GM23248 (cell line): ENCODE measurements at regions not wholly inside any gene's neighbourhood (a gene's known extent, or its start where the extent isn't known, plus 50 kb on each side); places are given as distances from the start of the nearest gene placed in this dataset.

Source experiments
- DNase-seq: peaks from one replicate; pipeline ENCODE4 v3.0.0-alpha.2; 2015
- H2AFZ ChIP-seq: fragments of 200-600 bp; sonication (generic); 2 replicates; pipeline ENCODE4 v1.6.1; 2016; ENCODE audit warnings: antibody characterized with exemption
- H3F3A ChIP-seq: fragments of 200-600 bp; sonication (generic); 2 replicates; pipeline ENCODE4 v1.6.1; 2016; ENCODE audit warnings: mild to moderate bottlenecking, antibody characterized with exemption, mixed run types; ENCODE audit not compliant: insufficient read depth
- H3K27ac ChIP-seq: fragments of 200-600 bp; sonication (generic); 2 replicates; pipeline ENCODE4 v1.5.1; 2016; ENCODE audit warnings: mild to moderate bottlenecking
- H3K27me3 ChIP-seq: fragments of 200-600 bp; sonication (generic); replicated peaks from 2 replicates; pipeline ENCODE4 v1.6.1; 2016; ENCODE audit warnings: mild to moderate bottlenecking; ENCODE audit not compliant: insufficient read depth
- H3K36me3 ChIP-seq: fragments of 200-600 bp; sonication (generic); 2 replicates; pipeline ENCODE4 v1.6.1; 2016; ENCODE audit warnings: low read depth, mild to moderate bottlenecking
- H3K4me1 ChIP-seq: fragments of 200-600 bp; sonication (generic); 2 replicates; pipeline ENCODE4 v1.6.1; 2016; ENCODE audit warnings: mild to moderate bottlenecking; ENCODE audit not compliant: insufficient read depth
- H3K4me2 ChIP-seq: fragments of 200-600 bp; sonication (generic); one replicate; pipeline ENCODE4 v1.6.1; 2016; ENCODE audit warnings: mild to moderate bottlenecking; ENCODE audit not compliant: unreplicated experiment
- H3K4me3 ChIP-seq: fragments of 200-600 bp; sonication (generic); 2 replicates; pipeline ENCODE4 v1.5.1; 2016; ENCODE audit warnings: mild to moderate bottlenecking
- H3K79me2 ChIP-seq: fragments of 200-600 bp; sonication (generic); 2 replicates; pipeline ENCODE4 v1.6.1; 2016; ENCODE audit warnings: mild to moderate bottlenecking; ENCODE audit not compliant: insufficient read depth
- H3K9ac ChIP-seq: fragments of 200-600 bp; sonication (generic); 2 replicates; pipeline ENCODE4 v1.6.1; 2016; ENCODE audit warnings: mild to moderate bottlenecking
- H3K9me2 ChIP-seq: fragments of 200-600 bp; sonication (generic); 2 replicates; pipeline ENCODE4 v1.6.1; 2016; ENCODE audit warnings: mixed run types, mild to moderate bottlenecking, moderate library complexity; ENCODE audit not compliant: insufficient read depth
- H3K9me3 ChIP-seq: fragments of 200-600 bp; sonication (generic); one replicate; pipeline ENCODE4 v1.6.1; 2017; ENCODE audit warnings: low read depth
- H4K20me1 ChIP-seq: fragments of 200-600 bp; sonication (generic); 2 replicates; pipeline ENCODE4 v1.6.0; 2016; ENCODE audit not compliant: insufficient read depth
- EZH2 ChIP-seq: fragments of 200-600 bp; sonication (generic); IDR thresholded peaks from 2 replicates; pipeline ENCODE4 v1.6.1; 2018; ENCODE audit warnings: antibody characterized with exemption, mild to moderate bottlenecking; ENCODE audit not compliant: insufficient read depth, poor library complexity, severe bottlenecking
- EZH2phosphoT487 ChIP-seq: fragments of 200-600 bp; sonication (generic); IDR thresholded peaks from 2 replicates; pipeline ENCODE4 v1.6.1; 2018; ENCODE audit warnings: antibody characterized with exemption, moderate library complexity, mild to moderate bottlenecking, low read depth; ENCODE audit not compliant: insufficient read depth
- WGBS, 2 experiments: methylation state at CpG; one replicate each; pipeline ENCODE4 v1.1.6; 2015 to 2017; ENCODE audit warnings: low lambda C conversion rate in 2 of 2, low coverage in 1 of 2; ENCODE audit errors: missing lambda C conversion rate in 2 of 2; 5-methylcytosine and 5-hydroxymethylcytosine counted together
- in situ Hi-C: fragments of 300-500 bp; cut with MboI; formaldehyde crosslinking; loops from 2 replicates; pipeline ENCODE4 v1.15.0; 2020

DNA sequence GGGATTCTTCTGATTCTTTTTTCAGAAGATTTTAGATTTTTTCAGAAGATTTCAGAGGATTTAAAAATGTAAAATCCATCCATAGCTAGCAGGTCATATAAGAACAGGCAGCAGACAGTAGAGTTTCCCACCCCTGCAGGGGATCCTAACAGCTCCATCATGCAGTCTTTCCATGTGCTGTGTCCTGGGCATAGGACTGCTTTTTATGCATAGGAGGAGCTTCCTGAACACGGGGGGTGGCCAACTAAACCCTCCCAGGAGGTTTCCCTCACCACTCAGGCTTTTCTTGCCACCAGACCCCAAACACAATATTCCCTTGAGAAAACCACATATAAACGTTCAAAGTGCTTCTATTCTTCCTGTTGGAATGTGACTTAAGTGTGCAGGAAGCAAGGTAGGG is 90.1 kb upstream of the TNR start:
- Histone ChIP-seq H3K27ac (no peak overlapping the region), H3K79me2 (no peaks in the 10 kb centered on the region), H3K9ac (no peak overlapping the region), H3K36me3 (no peaks in the 10 kb centered on the region), H3K4me3 (no peak overlapping the region), H4K20me1 (no peaks in the 10 kb centered on the region), H3K9me2 (no peaks in the 10 kb centered on the region), H3F3A (no peaks in the 10 kb centered on the region), H3K4me2 (no peak overlapping the region), H3K4me1 (no peaks in the 10 kb centered on the region), H2AFZ (no peak overlapping the region), H3K9me3 (no peaks in the 10 kb centered on the region), H3K27me3 (no peaks in the 10 kb centered on the region)
- WGBS, 2 experiments: 0 to 6% methylated on average over 2 of the region's 2 CpGs
- in situ Hi-C loops: no loop called here
- TF ChIP-seq EZH2phosphoT487 (no peak), EZH2 (no peak)
- no peak for DNase-seq

DNA sequence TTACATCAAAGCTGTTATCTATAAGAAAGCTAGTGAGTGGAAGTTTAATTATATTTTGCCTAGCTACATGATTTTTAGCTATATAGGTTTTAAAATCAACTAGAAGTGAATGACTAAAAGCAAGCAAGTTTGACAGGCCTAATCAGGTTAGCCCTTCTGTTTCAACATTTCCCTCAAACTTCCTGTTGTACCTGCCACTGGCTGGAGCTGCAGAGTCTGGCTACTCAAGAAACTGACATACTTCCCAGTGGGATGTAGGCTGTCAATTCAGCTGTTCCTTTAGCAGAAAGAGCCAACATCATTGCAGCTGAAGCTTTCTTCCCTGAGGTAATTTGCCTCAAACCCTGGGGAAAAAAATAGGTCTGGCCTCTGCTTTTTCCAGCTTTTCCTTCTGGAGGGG is 87.1 kb upstream of the TNR start:
- no peak overlapping the region for H3K4me3 ChIP-seq
- no peaks in the 10 kb centered on the region for H4K20me1 ChIP-seq
- no peaks in the 10 kb centered on the region for H3K9me2 ChIP-seq
- in situ Hi-C loops: no loop called here
- H3K36me3 ChIP-seq: no peaks in the 10 kb centered on the region
- no peaks in the 10 kb centered on the region for H3K4me1 ChIP-seq
- H3K4me2 ChIP-seq: no peak overlapping the region
- no peak overlapping the region for H3K9ac ChIP-seq
- DNase-seq: no peak
- H3K27me3 ChIP-seq: no peaks in the 10 kb centered on the region
- H2AFZ ChIP-seq: no peak overlapping the region
- no peak overlapping the region for H3K27ac ChIP-seq
- H3K9me3 ChIP-seq: no peaks in the 10 kb centered on the region
- no peaks in the 10 kb centered on the region for H3F3A ChIP-seq
- H3K79me2 ChIP-seq: no peaks in the 10 kb centered on the region
- TF ChIP-seq EZH2 (no peak), EZH2phosphoT487 (no peak)

DNA sequence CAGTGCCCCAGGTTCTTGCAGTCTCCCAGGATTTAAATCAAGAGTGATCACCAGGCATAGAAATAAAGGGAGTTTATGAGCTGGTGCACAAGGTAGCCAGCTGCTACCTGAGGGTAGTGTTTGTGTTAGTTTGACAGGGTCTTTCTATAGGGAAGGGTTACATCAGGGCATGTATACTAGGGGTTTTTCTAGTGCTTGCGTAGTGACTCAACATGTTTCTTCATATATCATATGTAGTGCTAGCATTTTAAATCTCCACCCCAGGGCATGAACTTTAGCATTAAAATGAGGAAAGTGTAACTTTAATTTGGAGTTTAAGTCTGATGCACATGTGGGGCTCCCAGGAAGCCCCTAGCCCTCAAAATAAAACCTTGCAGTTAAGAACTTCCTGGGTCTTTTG is 86.5 kb upstream of the TNR start:
- Histone ChIP-seq H3K79me2 (no peaks in the 10 kb centered on the region), H3K4me1 (no peaks in the 10 kb centered on the region), H3K4me2 (no peak overlapping the region), H3K4me3 (no peak overlapping the region), H3K9ac (no peak overlapping the region), H2AFZ (no peak overlapping the region), H3F3A (no peaks in the 10 kb centered on the region), H3K36me3 (no peaks in the 10 kb centered on the region), H3K9me2 (no peaks in the 10 kb centered on the region), H3K27ac (no peak overlapping the region), H3K9me3 (no peaks in the 10 kb centered on the region), H3K27me3 (no peaks in the 10 kb centered on the region), H4K20me1 (no peaks in the 10 kb centered on the region)
- WGBS, 2 experiments: 71 to 89% methylated on average over 1 of the region's 1 CpG
- TF ChIP-seq EZH2: no peak
- no peak for TF ChIP-seq EZH2phosphoT487
- in situ Hi-C loops: no loop called here
- DNase-seq: no peak

DNA sequence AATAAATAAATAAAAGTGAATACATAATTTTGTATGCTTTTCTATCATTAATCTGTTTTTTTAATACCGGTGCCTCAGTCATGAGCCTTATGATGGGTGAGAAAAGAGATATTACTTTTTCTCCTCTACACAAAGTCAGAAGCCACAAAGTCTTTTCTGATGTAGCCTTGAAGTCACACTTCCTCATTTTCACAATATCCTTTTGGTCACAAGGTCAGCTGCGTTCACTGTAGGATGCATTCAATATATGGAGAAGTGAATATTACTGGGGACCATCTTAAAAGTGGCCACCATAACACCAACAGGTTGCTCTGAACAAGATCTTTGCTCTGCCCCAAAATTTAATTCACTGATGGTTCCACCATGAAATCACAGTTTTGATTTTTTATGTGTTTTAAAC is 83.3 kb upstream of the TNR start:
- no peak for DNase-seq
- Histone ChIP-seq H3K9me2 (no peaks in the 10 kb centered on the region), H3K36me3 (no peaks in the 10 kb centered on the region), H4K20me1 (no peaks in the 10 kb centered on the region), H3K4me2 (no peak overlapping the region), H3K4me3 (no peak overlapping the region), H3K27me3 (no peaks in the 10 kb centered on the region), H3K4me1 (peaks cover 13% of the 10 kb centered on the region), H3K27ac (no peak overlapping the region), H3K9ac (no peak overlapping the region), H2AFZ (no peak overlapping the region), H3F3A (no peaks in the 10 kb centered on the region), H3K9me3 (no peaks in the 10 kb centered on the region), H3K79me2 (no peaks in the 10 kb centered on the region)
- TF ChIP-seq EZH2phosphoT487 (no peak), EZH2 (no peak)
- WGBS, 2 experiments: 55 to 56% methylated on average over 2 of the region's 2 CpGs
- in situ Hi-C loops: no loop called here

DNA sequence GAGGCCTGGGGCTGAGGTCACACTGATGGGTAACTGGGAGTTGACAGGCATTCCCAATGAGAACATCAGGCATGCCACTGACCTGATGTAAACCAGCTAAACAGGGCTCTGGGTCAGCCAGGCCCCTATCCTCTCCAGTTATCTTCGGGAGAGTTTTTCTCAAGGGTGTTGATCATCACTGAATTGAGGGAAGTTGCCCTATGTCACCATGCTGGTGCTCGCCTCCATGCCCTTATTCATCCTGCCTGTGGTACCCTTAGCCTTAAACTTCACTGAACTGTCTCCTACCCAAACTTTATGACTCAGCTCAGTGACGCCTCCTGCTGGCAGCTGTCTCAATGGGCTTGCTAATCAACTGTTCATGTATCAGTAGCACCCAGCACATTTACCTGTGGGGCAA is 80.7 kb upstream of the TNR start:
- Histone ChIP-seq H3K4me3 (no peak overlapping the region), H3K27ac (no peak overlapping the region), H3K9me2 (no peaks in the 10 kb centered on the region), H3K9me3 (no peaks in the 10 kb centered on the region), H3K4me1 (peaks cover 13% of the 10 kb centered on the region), H2AFZ (no peak overlapping the region), H3K36me3 (no peaks in the 10 kb centered on the region), H3K79me2 (no peaks in the 10 kb centered on the region), H3K27me3 (no peaks in the 10 kb centered on the region), H3K9ac (no peak overlapping the region), H3K4me2 (no peak overlapping the region), H3F3A (no peaks in the 10 kb centered on the region), H4K20me1 (no peaks in the 10 kb centered on the region)
- 45 to 55% methylated on average over 3 of the region's 3 CpGs for WGBS, 2 experiments
- in situ Hi-C loops: no loop called here
- no peak for DNase-seq
- TF ChIP-seq EZH2: no peak
- no peak for TF ChIP-seq EZH2phosphoT487
